ENCODE measurements at regions not wholly inside any gene's neighbourhood (a gene's known extent, or its start where the extent isn't known, plus 50 kb on each side); places are given as distances from the start of the nearest gene placed in this dataset.

DNA sequence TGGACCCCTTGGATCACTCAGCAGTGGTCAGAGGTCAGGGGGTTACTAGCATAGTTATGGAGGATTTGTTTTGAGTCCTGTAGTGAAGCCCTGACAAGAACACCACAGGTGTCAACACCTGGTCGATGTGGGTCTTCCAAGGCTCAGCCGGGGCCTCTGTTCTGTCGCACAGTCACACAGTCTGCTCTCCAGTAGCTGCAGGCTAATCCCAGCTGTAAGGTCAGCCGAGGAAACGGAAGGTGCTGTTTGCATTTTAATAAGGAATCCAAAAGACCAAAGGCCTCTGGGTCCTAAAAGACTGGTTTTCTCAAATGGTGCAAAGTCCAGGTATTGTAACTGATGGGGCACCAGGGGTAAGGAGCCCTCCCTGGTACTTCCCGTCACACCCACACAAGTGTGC, 71.7 kb downstream of the RPLP1 start:
- no peak for TF ChIP-seq CTCF (conservative IDR thresholded peaks at IDR 0.05)
- no peak overlapping the region for H3K4me3 Mint-ChIP-seq
- DNase-seq, result peak; percentile 70
- no peak overlapping the region for H3K4me3 ChIP-seq (ENCODE audit: low read length)
- no peak overlapping the region for H3K9ac ChIP-seq (ENCODE audit: extremely low read depth, low read length, poor library complexity, severe bottlenecking)
- H3K9me3 ChIP-seq (ENCODE audit: control insufficient read depth, low read length), result no peaks in the 10 kb centered on the region
- no peak overlapping the region for H3K27ac Mint-ChIP-seq
- peaks cover 16% of the 10 kb centered on the region for H3K4me1 Mint-ChIP-seq
- H3K36me3 ChIP-seq (ENCODE audit: control insufficient read depth, insufficient read depth, low read length), result no peaks in the 10 kb centered on the region
- H3K36me3 Mint-ChIP-seq (ENCODE audit: low read depth), result no peaks in the 10 kb centered on the region
- H3K4me1 ChIP-seq (ENCODE audit: control insufficient read depth, insufficient read depth, low read length), result no peaks in the 10 kb centered on the region
- peaks cover 88% of the 10 kb centered on the region for H3K27me3 Mint-ChIP-seq (ENCODE audit: insufficient read depth)
- H3K27me3 ChIP-seq (ENCODE audit: control insufficient read depth, insufficient read depth, low read length, poor library complexity, severe bottlenecking), result peaks cover 82% of the 10 kb centered on the region
- no peak overlapping the region for H3K27ac ChIP-seq (ENCODE audit: low read depth, low read length)
- H3K9me3 Mint-ChIP-seq, result peaks cover 8% of the 10 kb centered on the region
- WGBS, 2 experiments (ENCODE audit: insufficient coverage in 1 of 2, insufficient read length in 1 of 2), result 56 to 100% methylated on average over 1 to 6 of the region's 6 CpGs

DNA sequence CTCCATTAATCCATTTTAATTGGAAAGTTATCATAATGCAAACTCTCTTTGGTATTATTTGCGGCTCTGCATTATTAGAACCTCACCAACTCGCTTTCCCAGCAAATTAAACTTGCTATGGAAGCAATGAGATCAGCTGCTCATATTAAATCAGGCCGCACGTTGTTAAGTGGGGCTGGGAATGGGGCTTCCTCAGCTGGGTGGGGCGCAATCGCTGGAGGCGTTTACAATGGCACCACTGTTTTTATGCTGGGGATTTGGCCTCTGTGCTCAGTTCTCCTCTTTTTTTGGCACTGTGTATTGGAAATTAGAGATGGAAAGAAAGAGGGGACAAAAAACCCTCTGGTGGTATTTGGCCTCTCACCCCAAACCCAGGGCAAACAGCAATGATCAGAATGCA, 72.2 kb downstream of the RPLP1 start:
- Histone ChIP-seq H3K9me3 (ENCODE audit: control insufficient read depth, low read length) (no peaks in the 10 kb centered on the region), H3K4me3 (ENCODE audit: low read length) (no peak overlapping the region), H3K27me3 (ENCODE audit: control insufficient read depth, insufficient read depth, low read length, poor library complexity, severe bottlenecking) (peaks cover 82% of the 10 kb centered on the region), H3K4me1 (ENCODE audit: control insufficient read depth, insufficient read depth, low read length) (no peaks in the 10 kb centered on the region), H3K9ac (ENCODE audit: extremely low read depth, low read length, poor library complexity, severe bottlenecking) (no peak overlapping the region), H3K36me3 (ENCODE audit: control insufficient read depth, insufficient read depth, low read length) (no peaks in the 10 kb centered on the region), H3K27ac (ENCODE audit: low read depth, low read length) (no peak overlapping the region)
- H3K27ac Mint-ChIP-seq, result no peak overlapping the region
- no peaks in the 10 kb centered on the region for H3K36me3 Mint-ChIP-seq (ENCODE audit: low read depth)
- no peak overlapping the region for H3K4me3 Mint-ChIP-seq
- H3K4me1 Mint-ChIP-seq, result peaks cover 16% of the 10 kb centered on the region
- TF ChIP-seq CTCF (conservative IDR thresholded peaks at IDR 0.05), result no peak
- 96 to 99% methylated on average over 7 of the region's 7 CpGs for WGBS, 2 experiments (ENCODE audit: insufficient coverage in 1 of 2, insufficient read length in 1 of 2)
- H3K9me3 Mint-ChIP-seq, result peaks cover 8% of the 10 kb centered on the region
- peaks cover 88% of the 10 kb centered on the region for H3K27me3 Mint-ChIP-seq (ENCODE audit: insufficient read depth)
- DNase-seq, result peak; percentile 27

DNA sequence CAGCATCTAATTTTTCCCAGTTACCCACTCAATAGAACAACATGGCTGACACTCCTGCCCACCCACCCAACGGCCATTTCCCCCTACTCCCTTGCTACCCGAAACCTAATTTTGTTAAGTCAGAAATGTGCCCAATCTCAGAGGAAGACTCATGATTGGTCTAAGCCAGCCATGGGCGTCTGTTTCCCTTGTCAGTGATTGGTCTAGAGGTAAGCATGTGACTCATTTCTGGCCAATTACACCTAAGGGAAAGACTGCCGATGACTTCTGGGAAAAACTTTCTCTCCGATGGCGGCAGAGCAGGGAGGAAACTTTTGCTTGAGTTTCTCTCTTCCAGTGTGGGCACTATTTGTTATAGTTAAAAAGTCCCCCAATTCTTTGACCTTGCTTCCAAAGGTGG, 72.9 kb downstream of the RPLP1 start:
- Histone ChIP-seq H3K27ac (ENCODE audit: low read depth, low read length) (no peak overlapping the region), H3K4me3 (ENCODE audit: low read length) (no peak overlapping the region), H3K27me3 (ENCODE audit: control insufficient read depth, insufficient read depth, low read length, poor library complexity, severe bottlenecking) (peaks cover 85% of the 10 kb centered on the region), H3K4me1 (ENCODE audit: control insufficient read depth, insufficient read depth, low read length) (no peaks in the 10 kb centered on the region), H3K36me3 (ENCODE audit: control insufficient read depth, insufficient read depth, low read length) (no peaks in the 10 kb centered on the region), H3K9ac (ENCODE audit: extremely low read depth, low read length, poor library complexity, severe bottlenecking) (no peak overlapping the region), H3K9me3 (ENCODE audit: control insufficient read depth, low read length) (no peaks in the 10 kb centered on the region)
- Mint-ChIP-seq H3K4me1 (peaks cover 16% of the 10 kb centered on the region), H3K27ac (no peak overlapping the region), H3K4me3 (no peak overlapping the region), H3K36me3 (ENCODE audit: low read depth) (no peaks in the 10 kb centered on the region), H3K27me3 (ENCODE audit: insufficient read depth) (peaks cover 92% of the 10 kb centered on the region), H3K9me3 (peaks cover 8% of the 10 kb centered on the region)
- DNase-seq, result no peak
- no peak for TF ChIP-seq CTCF (conservative IDR thresholded peaks at IDR 0.05)
- 93 to 94% methylated on average over 4 to 6 of the region's 6 CpGs for WGBS, 2 experiments (ENCODE audit: insufficient coverage in 1 of 2, insufficient read length in 1 of 2)

Data from endodermal cell (in vitro differentiated cells).